SU-DHL-6 (cell line): ENCODE measurements at regions not wholly inside any gene's neighbourhood (a gene's known extent, or its start where the extent isn't known, plus 50 kb on each side); places are given as distances from the start of the nearest gene placed in this dataset.

ENCODE experiments used
- EZH2phosphoT487 ChIP-seq: fragments of 200-600 bp; sonication (generic), shearing (Covaris generic); conservative IDR thresholded peaks from 2 replicates; pipeline ENCODE4 v1.6.1; 2018; ENCODE audit warnings: mild to moderate bottlenecking, antibody characterized with exemption, low read length, moderate library complexity, mixed read lengths
- TF ChIP-seq, protein P1 (sequence below): fragments of 200-600 bp; sonication (generic); IDR thresholded peaks from one replicate; pipeline ENCODE4 v1.5.1; 2017; ENCODE audit warnings: antibody characterized with exemption, mild to moderate bottlenecking, low read length, moderate library complexity; ENCODE audit not compliant: insufficient read depth, poor library complexity, severe bottlenecking

DNA sequence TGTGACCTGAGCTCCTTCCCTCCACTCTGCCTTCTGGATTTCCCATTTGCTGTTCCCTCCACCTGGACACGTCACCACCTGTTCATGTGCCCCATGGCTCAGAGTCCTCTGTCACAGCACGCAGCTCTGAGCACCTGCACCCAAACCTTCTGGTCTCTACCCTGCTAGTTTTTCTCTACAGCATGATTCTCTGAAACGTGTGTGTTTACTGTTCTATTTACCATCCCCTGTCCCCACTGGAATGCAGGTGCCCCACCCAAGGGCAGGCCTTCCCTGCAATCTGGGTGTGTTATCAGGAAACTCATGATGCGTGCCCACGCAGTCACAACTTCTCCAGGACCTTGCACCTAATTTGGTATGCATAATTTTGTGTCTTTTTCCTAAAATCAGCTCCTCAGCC lies 284.4 kb upstream of the IGFBP3 start:
- TF ChIP-seq, protein P1, sequence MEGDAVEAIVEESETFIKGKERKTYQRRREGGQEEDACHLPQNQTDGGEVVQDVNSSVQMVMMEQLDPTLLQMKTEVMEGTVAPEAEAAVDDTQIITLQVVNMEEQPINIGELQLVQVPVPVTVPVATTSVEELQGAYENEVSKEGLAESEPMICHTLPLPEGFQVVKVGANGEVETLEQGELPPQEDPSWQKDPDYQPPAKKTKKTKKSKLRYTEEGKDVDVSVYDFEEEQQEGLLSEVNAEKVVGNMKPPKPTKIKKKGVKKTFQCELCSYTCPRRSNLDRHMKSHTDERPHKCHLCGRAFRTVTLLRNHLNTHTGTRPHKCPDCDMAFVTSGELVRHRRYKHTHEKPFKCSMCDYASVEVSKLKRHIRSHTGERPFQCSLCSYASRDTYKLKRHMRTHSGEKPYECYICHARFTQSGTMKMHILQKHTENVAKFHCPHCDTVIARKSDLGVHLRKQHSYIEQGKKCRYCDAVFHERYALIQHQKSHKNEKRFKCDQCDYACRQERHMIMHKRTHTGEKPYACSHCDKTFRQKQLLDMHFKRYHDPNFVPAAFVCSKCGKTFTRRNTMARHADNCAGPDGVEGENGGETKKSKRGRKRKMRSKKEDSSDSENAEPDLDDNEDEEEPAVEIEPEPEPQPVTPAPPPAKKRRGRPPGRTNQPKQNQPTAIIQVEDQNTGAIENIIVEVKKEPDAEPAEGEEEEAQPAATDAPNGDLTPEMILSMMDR, result no peak
- no peak for TF ChIP-seq EZH2phosphoT487
